PC-3 (cell line): ENCODE measurements at regions not wholly inside any gene's neighbourhood (a gene's known extent, or its start where the extent isn't known, plus 50 kb on each side); places are given as distances from the start of the nearest gene placed in this dataset.

Source experiments
- CTCF ChIP-seq: fragments of 300-600 bp; sonication (generic); conservative IDR thresholded peaks from 2 replicates; pipeline ENCODE4 v1.5.1; 2017; ENCODE audit warnings: antibody characterized with exemption, low read depth, mild to moderate bottlenecking, low read length
- EZH2 ChIP-seq: fragments of 300-600 bp; sonication (generic); IDR thresholded peaks from one replicate; pipeline ENCODE4 v1.6.1; 2017; ENCODE audit warnings: antibody characterized with exemption, mild to moderate bottlenecking, low read length; ENCODE audit not compliant: unreplicated experiment
- EZH2phosphoT487 ChIP-seq: fragments of 300-600 bp; sonication (generic); IDR thresholded peaks from 2 replicates; pipeline ENCODE4 v1.6.1; 2018; ENCODE audit warnings: mild to moderate bottlenecking, antibody characterized with exemption, low read length, borderline replicate concordance

GRCh38 chr3:6805236-6805635 lies 55.7 kb upstream of the GRM7 start:
- TF ChIP-seq CTCF, result no peak
- TF ChIP-seq EZH2phosphoT487, result no peak
- TF ChIP-seq EZH2, result no peak
